ENCODE measurements at regions not wholly inside any gene's neighbourhood (a gene's known extent, or its start where the extent isn't known, plus 50 kb on each side); places are given as distances from the start of the nearest gene placed in this dataset.

DNA sequence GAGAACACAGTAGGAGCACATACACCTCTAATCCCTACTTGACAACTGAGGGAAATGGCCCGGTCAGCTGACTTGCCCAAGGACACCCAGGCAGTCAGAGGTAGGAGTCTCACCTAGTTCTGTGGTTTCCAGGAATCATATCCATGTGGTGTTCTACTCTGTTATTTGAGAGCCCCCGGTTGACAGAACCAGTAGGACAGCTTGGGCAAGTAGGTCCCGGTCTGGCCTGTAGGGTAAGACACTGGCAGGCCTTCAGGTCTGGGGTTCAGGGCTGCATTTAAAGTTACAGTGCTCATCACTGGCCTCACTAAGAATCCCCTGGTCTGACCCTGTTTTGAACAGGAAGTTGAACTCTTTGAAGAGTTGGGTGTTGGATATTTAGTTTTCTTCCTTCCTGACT, 476.1 kb downstream of the SHQ1 start:
- Mint-ChIP-seq H3K4me1 (peaks cover 49 to 58% of the 10 kb centered on the region in 2 experiments), H3K27ac (peak overlapping the region in 1 of 3 experiments; percentile 71; a peak in 1 of 7 replicates), H3K27me3 (ENCODE audit: low read depth) (no peaks in the 10 kb centered on the region), H3K9me3 (no peaks in the 10 kb centered on the region), H3K36me3 (ENCODE audit: insufficient read depth in 1 of 3, low read depth in 3 of 3) (peaks cover 4 to 11% (median 6%) of the 10 kb centered on the region in 3 experiments; a peak in 6 of 7 replicates), H3K4me3 (no peak overlapping the region)
- no peak for DNase-seq
- no peak for TF ChIP-seq CTCF (conservative IDR thresholded peaks at IDR 0.05)
- H4K91ac ChIP-seq (ENCODE audit: insufficient read length, low read depth, low read length): no peak overlapping the region
- no peak overlapping the region for H2BK12ac ChIP-seq (ENCODE audit: insufficient read length, low read depth, low read length)
- no peak overlapping the region for H4K5ac ChIP-seq (ENCODE audit: insufficient read length, low read depth, low read length)
- H3K79me1 ChIP-seq (ENCODE audit: insufficient read depth, low read depth, low read length, poor library complexity, severe bottlenecking): no peaks in the 10 kb centered on the region
- no peak overlapping the region for H3K56ac ChIP-seq (ENCODE audit: insufficient read length, low read depth, low read length)
- H3K23ac ChIP-seq (ENCODE audit: insufficient read length, low read depth, low read length): no peak overlapping the region
- no peak overlapping the region for H2BK15ac ChIP-seq (ENCODE audit: low read depth, low read length)
- no peak overlapping the region for H3T11ph ChIP-seq (ENCODE audit: low read length)
- no peak overlapping the region for H2BK20ac ChIP-seq (ENCODE audit: low read depth, low read length, poor library complexity, severe bottlenecking)
- WGBS (ENCODE audit: extremely low coverage, insufficient read length, low lambda C conversion rate): no CpG with 5 or more reads among the region's 3 CpGs
- no peak overlapping the region for H2AK5ac ChIP-seq (ENCODE audit: insufficient read length, low read length)
- H3K4ac ChIP-seq (ENCODE audit: low read depth, low read length): no peak overlapping the region
- H3K14ac ChIP-seq (ENCODE audit: insufficient read depth, low read length): no peak overlapping the region; the same call in 1 of the 2 replicates
- H2BK5ac ChIP-seq (ENCODE audit: insufficient read length, low read length): no peak overlapping the region
- no peaks in the 10 kb centered on the region for H3K9me3 ChIP-seq (ENCODE audit: control insufficient read depth, low read depth, low read length)
- H3K23me2 ChIP-seq (ENCODE audit: insufficient read length, low read depth, low read length, poor library complexity, severe bottlenecking): no peaks in the 10 kb centered on the region
- no peak overlapping the region for H3K18ac ChIP-seq (ENCODE audit: insufficient read length, low read depth, low read length)
- no peak overlapping the region for H2BK120ac ChIP-seq (ENCODE audit: low read depth, low read length, poor library complexity, severe bottlenecking)
- no peak overlapping the region for H2AFZ ChIP-seq (ENCODE audit: low read length)
- no peak overlapping the region for H4K8ac ChIP-seq (replicated peaks; ENCODE audit: insufficient read length, low read depth, low read length)
- no peak overlapping the region for H3K4me2 ChIP-seq (ENCODE audit: insufficient read depth, insufficient read length, low read length)
- H3K27ac ChIP-seq (ENCODE audit: insufficient read length, low read depth, low read length): no peak overlapping the region
- H3K27me3 ChIP-seq (ENCODE audit: insufficient read depth, low read length): no peaks in the 10 kb centered on the region
- no peak overlapping the region for H3K9ac ChIP-seq (ENCODE audit: extremely low read depth, insufficient read length, low read length)
- H4K20me1 ChIP-seq (ENCODE audit: control insufficient read depth, insufficient read depth, insufficient read length): no peaks in the 10 kb centered on the region
- H3K79me2 ChIP-seq (ENCODE audit: insufficient read depth, low read length): no peaks in the 10 kb centered on the region
- peaks cover 17% of the 10 kb centered on the region; the same call in 1 of the 2 replicates for H3K4me1 ChIP-seq (ENCODE audit: insufficient read depth, low read length)

Measured in H9 (cell line).